Retinal pigment epithelial cell (primary cell): ENCODE measurements at regions not wholly inside any gene's neighbourhood (a gene's known extent, or its start where the extent isn't known, plus 50 kb on each side); places are given as distances from the start of the nearest gene placed in this dataset.
"Not testable (repeated sequence)": the region's sequence is repeated elsewhere in the genome, so short reads cannot be mapped to it uniquely, and the experiment has no call there.

Experiments
- DNase-seq: peaks from one replicate; pipeline ENCODE4 v3.0.0-alpha.2; 2010; ENCODE audit warnings: low read depth
- H3K4me3 ChIP-seq: 2 replicates; pipeline ENCODE4 v1.5.1; 2011; ENCODE audit warnings: mild to moderate bottlenecking, low read length, control low read depth, moderate library complexity
- CTCF ChIP-seq: conservative IDR thresholded peaks from 2 replicates; pipeline ENCODE4 v1.5.1; 2011; ENCODE audit warnings: low read depth, low read length, control low read depth, inconsistent platforms

GRCh38 chr4:173991814-173992213, 291.7 kb downstream of the FBXO8 start:
- DNase-seq = no peak
- no peak for TF ChIP-seq CTCF
- no peak overlapping the region for H3K4me3 ChIP-seq

- no peak for DNase-seq
- no peak overlapping the region for H3K4me3 ChIP-seq
- TF ChIP-seq CTCF = no peak
Observed at GRCh38 chr4:173991316-173991715, 292.2 kb downstream of the FBXO8 start.

GRCh38 chr4:173990869-173991210, 292.6 kb downstream of the FBXO8 start:
- H3K4me3 ChIP-seq = no peak overlapping the region
- TF ChIP-seq CTCF = no peak
- DNase-seq = no peak

GRCh38 chr4:173990126-173990868, 293.2 kb downstream of the FBXO8 start:
- no peak overlapping the region for H3K4me3 ChIP-seq
- no peak for DNase-seq
- peak; percentile 80 for TF ChIP-seq CTCF

GRCh38 chr4:173963523-173963922, 319.9 kb downstream of the FBXO8 start:
- not testable (repeated sequence) for DNase-seq, H3K4me3 ChIP-seq

- DNase-seq = no peak
- no peak overlapping the region for H3K4me3 ChIP-seq
- no peak for TF ChIP-seq CTCF
Observed at GRCh38 chr4:173960398-173960797, 323.1 kb downstream of the FBXO8 start.

GRCh38 chr4:173958445-173958844, 325.0 kb downstream of the FBXO8 start:
- peak; percentile 66 for DNase-seq
- no peak overlapping the region for H3K4me3 ChIP-seq
- no peak for TF ChIP-seq CTCF
